HL-60 (cell line): ENCODE measurements at regions not wholly inside any gene's neighbourhood (a gene's known extent, or its start where the extent isn't known, plus 50 kb on each side); places are given as distances from the start of the nearest gene placed in this dataset.

Experiments used
- DNase-seq, 2 experiments: peaks; one replicate each; pipeline ENCODE4 v3.0.0-alpha.2; 2010 to 2020; ENCODE audit warnings: low read depth in 1 of 2, low spot score in 1 of 2
- H3K27ac ChIP-seq: fragments of 250-450 bp; sonication (Bioruptor Pico); replicated peaks from 2 replicates; pipeline ENCODE4 v1.5.1; 2020; ENCODE audit warnings: mild to moderate bottlenecking, moderate library complexity
- H3K27me3 ChIP-seq: fragments of 250-450 bp; sonication (Bioruptor Pico); 2 replicates; pipeline ENCODE4 v1.5.1; 2021; ENCODE audit warnings: mild to moderate bottlenecking, moderate library complexity; ENCODE audit not compliant: insufficient read depth, poor library complexity, severe bottlenecking
- H3K4me3 ChIP-seq: replicated peaks from 2 replicates; pipeline ENCODE4 v1.5.1; 2011; ENCODE audit warnings: mild to moderate bottlenecking, control low read depth, low read length; ENCODE audit not compliant: insufficient read depth
- CTCF ChIP-seq: IDR thresholded peaks from one replicate; pipeline ENCODE4 v1.5.1; 2011; ENCODE audit warnings: low read length, control low read depth, inconsistent platforms; ENCODE audit not compliant: insufficient read depth
- GABPA ChIP-seq: IDR thresholded peaks from 2 replicates; pipeline ENCODE4 v1.6.1; 2012; ENCODE audit warnings: low read depth
- POLR2AphosphoS5 ChIP-seq: IDR thresholded peaks from 2 replicates; pipeline ENCODE4 v1.6.1; 2012; ENCODE audit warnings: low read depth
- REST ChIP-seq: IDR thresholded peaks from 2 replicates; pipeline ENCODE4 v1.6.1; 2012; ENCODE audit warnings: low read depth; ENCODE audit not compliant: insufficient replicate concordance
- SPI1 ChIP-seq: IDR thresholded peaks from 2 replicates; pipeline ENCODE4 v1.6.1; 2012; ENCODE audit warnings: low read depth, mild to moderate bottlenecking, borderline replicate concordance

GRCh38 chr21:24636696-24637095, 970.6 kb downstream of the MRPL39 start:
- no peak for TF ChIP-seq GABPA
- no peak for TF ChIP-seq REST
- Histone ChIP-seq H3K27me3 (no peaks in the 10 kb centered on the region), H3K27ac (no peak overlapping the region), H3K4me3 (no peak overlapping the region)
- no peak for DNase-seq

GRCh38 chr21:24634749-24635148, 972.5 kb downstream of the MRPL39 start:
- no peaks in the 10 kb centered on the region for H3K27me3 ChIP-seq
- no peak for TF ChIP-seq POLR2AphosphoS5
- TF ChIP-seq SPI1 = no peak
- TF ChIP-seq GABPA = no peak
- TF ChIP-seq REST = no peak
- no peak for TF ChIP-seq CTCF
- no peak overlapping the region for H3K4me3 ChIP-seq
- DNase-seq = no peak
- no peak overlapping the region for H3K27ac ChIP-seq

- Histone ChIP-seq H3K27me3 (no peaks in the 10 kb centered on the region), H3K27ac (no peak overlapping the region), H3K4me3 (no peak overlapping the region)
- no peak for TF ChIP-seq POLR2AphosphoS5
- no peak for TF ChIP-seq REST
- TF ChIP-seq SPI1 = no peak
- no peak for TF ChIP-seq CTCF
- no peak for TF ChIP-seq GABPA
- no peak for DNase-seq
These were observed 978.7 kb downstream of the MRPL39 start for GRCh38 chr21:24628536-24628935.

DNA sequence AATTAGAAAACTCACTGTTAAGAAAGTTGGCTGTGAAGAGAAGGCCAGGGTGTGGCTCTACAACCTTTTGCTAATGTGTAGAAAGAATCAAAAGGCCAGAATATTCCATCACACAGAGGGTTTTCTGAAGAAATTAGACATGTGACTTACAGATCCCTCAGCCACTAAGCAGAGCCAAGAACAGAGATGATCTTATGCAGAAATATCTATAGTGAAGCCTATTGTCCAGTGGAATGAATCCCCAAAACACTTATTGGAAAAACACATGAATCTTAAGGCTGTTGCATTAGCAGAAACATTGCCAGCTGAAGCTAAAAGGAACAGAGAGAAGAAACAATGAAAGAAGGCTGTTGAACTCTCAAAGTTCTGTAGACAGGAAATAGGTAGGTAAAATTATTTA, 979.2 kb downstream of the MRPL39 start:
- TF ChIP-seq REST (no peak), SPI1 (no peak), GABPA (no peak), POLR2AphosphoS5 (no peak), CTCF (no peak)
- no peak overlapping the region for H3K4me3 ChIP-seq
- H3K27me3 ChIP-seq = no peaks in the 10 kb centered on the region
- H3K27ac ChIP-seq = no peak overlapping the region
- no peak for DNase-seq
